ENCODE measurements at regions not wholly inside any gene's neighbourhood (a gene's known extent, or its start where the extent isn't known, plus 50 kb on each side); places are given as distances from the start of the nearest gene placed in this dataset.
"Not testable (repeated sequence)": the region's sequence is repeated elsewhere in the genome, so short reads cannot be mapped to it uniquely, and the experiment has no call there.

- H3K4me3 ChIP-seq (ENCODE audit: low read length) = no peak overlapping the region
- H3K27me3 ChIP-seq (ENCODE audit: control insufficient read depth, insufficient read depth, low read length) = no peaks in the 10 kb centered on the region
- H3K9me3 ChIP-seq (replicated peaks; ENCODE audit: control insufficient read depth, low read depth, low read length) = no peaks in the 10 kb centered on the region
- no peak overlapping the region for H3K27ac ChIP-seq (ENCODE audit: low read length)
- no peak for DNase-seq
- no peaks in the 10 kb centered on the region for H3K4me1 ChIP-seq (ENCODE audit: control insufficient read depth, insufficient read depth, low read length)
- H3K36me3 ChIP-seq (ENCODE audit: control insufficient read depth, insufficient read depth, low read length) = no peaks in the 10 kb centered on the region
Observed at GRCh38 chr6:11891547-11891946, 112.9 kb upstream of the ADTRP start.

GRCh38 chr6:11890849-11891248 lies 112.2 kb upstream of the ADTRP start:
- WGBS (ENCODE audit: insufficient coverage) = no CpG with 5 or more reads among the region's 1 CpG
- no peak overlapping the region for H3K4me3 ChIP-seq (ENCODE audit: low read length)
- H3K27me3 ChIP-seq (ENCODE audit: control insufficient read depth, insufficient read depth, low read length) = no peaks in the 10 kb centered on the region
- DNase-seq = no peak
- no peaks in the 10 kb centered on the region for H3K9me3 ChIP-seq (replicated peaks; ENCODE audit: control insufficient read depth, low read depth, low read length)
- H3K36me3 ChIP-seq (ENCODE audit: control insufficient read depth, insufficient read depth, low read length) = no peaks in the 10 kb centered on the region
- no peaks in the 10 kb centered on the region for H3K4me1 ChIP-seq (ENCODE audit: control insufficient read depth, insufficient read depth, low read length)
- H3K27ac ChIP-seq (ENCODE audit: low read length) = no peak overlapping the region

- H3K9me3 ChIP-seq (replicated peaks; ENCODE audit: control insufficient read depth, low read depth, low read length) = no peaks in the 10 kb centered on the region
- no peak for DNase-seq
- H3K36me3 ChIP-seq (ENCODE audit: control insufficient read depth, insufficient read depth, low read length) = no peaks in the 10 kb centered on the region
- no peaks in the 10 kb centered on the region for H3K4me1 ChIP-seq (ENCODE audit: control insufficient read depth, insufficient read depth, low read length)
- no peaks in the 10 kb centered on the region for H3K27me3 ChIP-seq (ENCODE audit: control insufficient read depth, insufficient read depth, low read length)
- H3K4me3 ChIP-seq (ENCODE audit: low read length) = no peak overlapping the region
- no peak overlapping the region for H3K27ac ChIP-seq (ENCODE audit: low read length)
Observed at GRCh38 chr6:11890209-11890608, 111.6 kb upstream of the ADTRP start.

GRCh38 chr6:11889572-11889971 lies 111.0 kb upstream of the ADTRP start:
- Histone ChIP-seq H3K4me1 (ENCODE audit: control insufficient read depth, insufficient read depth, low read length) (no peaks in the 10 kb centered on the region), H3K4me3 (ENCODE audit: low read length) (no peak overlapping the region), H3K27ac (ENCODE audit: low read length) (no peak overlapping the region), H3K27me3 (ENCODE audit: control insufficient read depth, insufficient read depth, low read length) (no peaks in the 10 kb centered on the region), H3K36me3 (ENCODE audit: control insufficient read depth, insufficient read depth, low read length) (no peaks in the 10 kb centered on the region), H3K9me3 (replicated peaks; ENCODE audit: control insufficient read depth, low read depth, low read length) (no peaks in the 10 kb centered on the region)
- no peak for DNase-seq
- 100% methylated on average over 1 of the region's 3 CpGs for WGBS (ENCODE audit: insufficient coverage)

GRCh38 chr6:11888727-11889126 lies 110.1 kb upstream of the ADTRP start:
- no peak for DNase-seq
- 86% methylated on average over 1 of the region's 5 CpGs for WGBS (ENCODE audit: insufficient coverage)
- H3K4me1 ChIP-seq (ENCODE audit: control insufficient read depth, insufficient read depth, low read length) = no peaks in the 10 kb centered on the region
- no peaks in the 10 kb centered on the region for H3K36me3 ChIP-seq (ENCODE audit: control insufficient read depth, insufficient read depth, low read length)
- H3K9me3 ChIP-seq (replicated peaks; ENCODE audit: control insufficient read depth, low read depth, low read length) = no peaks in the 10 kb centered on the region
- H3K27ac ChIP-seq (ENCODE audit: low read length) = no peak overlapping the region
- H3K27me3 ChIP-seq (ENCODE audit: control insufficient read depth, insufficient read depth, low read length) = no peaks in the 10 kb centered on the region
- H3K4me3 ChIP-seq (ENCODE audit: low read length) = no peak overlapping the region

- H3K27ac ChIP-seq (ENCODE audit: low read length) = no peak overlapping the region
- no peaks in the 10 kb centered on the region for H3K36me3 ChIP-seq (ENCODE audit: control insufficient read depth, insufficient read depth, low read length)
- no peaks in the 10 kb centered on the region for H3K27me3 ChIP-seq (ENCODE audit: control insufficient read depth, insufficient read depth, low read length)
- no peak overlapping the region for H3K4me3 ChIP-seq (ENCODE audit: low read length)
- WGBS (ENCODE audit: insufficient coverage) = no CpG with 5 or more reads among the region's 1 CpG
- H3K9me3 ChIP-seq (replicated peaks; ENCODE audit: control insufficient read depth, low read depth, low read length) = no peaks in the 10 kb centered on the region
- no peak for DNase-seq
- no peaks in the 10 kb centered on the region for H3K4me1 ChIP-seq (ENCODE audit: control insufficient read depth, insufficient read depth, low read length)
Observed at GRCh38 chr6:11885159-11885558, 106.6 kb upstream of the ADTRP start.

- H3K4me1 ChIP-seq (ENCODE audit: control insufficient read depth, insufficient read depth, low read length); H3K4me3 ChIP-seq (ENCODE audit: low read length); H3K27ac ChIP-seq (ENCODE audit: low read length); DNase-seq; H3K9me3 ChIP-seq (replicated peaks; ENCODE audit: control insufficient read depth, low read depth, low read length); H3K27me3 ChIP-seq (ENCODE audit: control insufficient read depth, insufficient read depth, low read length); H3K36me3 ChIP-seq (ENCODE audit: control insufficient read depth, insufficient read depth, low read length): not testable (repeated sequence)
- no CpG with 5 or more reads among the region's 2 CpGs for WGBS (ENCODE audit: insufficient coverage)
Observed at GRCh38 chr6:11883471-11883870, 104.9 kb upstream of the ADTRP start.

GRCh38 chr6:11880156-11880555 lies 101.6 kb upstream of the ADTRP start:
- H3K36me3 ChIP-seq (ENCODE audit: control insufficient read depth, insufficient read depth, low read length); H3K27ac ChIP-seq (ENCODE audit: low read length); DNase-seq; H3K4me3 ChIP-seq (ENCODE audit: low read length); H3K9me3 ChIP-seq (replicated peaks; ENCODE audit: control insufficient read depth, low read depth, low read length); H3K4me1 ChIP-seq (ENCODE audit: control insufficient read depth, insufficient read depth, low read length); H3K27me3 ChIP-seq (ENCODE audit: control insufficient read depth, insufficient read depth, low read length): not testable (repeated sequence)
- WGBS (ENCODE audit: insufficient coverage) = no CpG with 5 or more reads among the region's 4 CpGs

GRCh38 chr6:11878735-11879134 lies 100.1 kb upstream of the ADTRP start:
- Histone ChIP-seq H3K36me3 (ENCODE audit: control insufficient read depth, insufficient read depth, low read length) (no peaks in the 10 kb centered on the region), H3K4me3 (ENCODE audit: low read length) (no peak overlapping the region), H3K27ac (ENCODE audit: low read length) (no peak overlapping the region), H3K4me1 (ENCODE audit: control insufficient read depth, insufficient read depth, low read length) (no peaks in the 10 kb centered on the region), H3K9me3 (replicated peaks; ENCODE audit: control insufficient read depth, low read depth, low read length) (no peaks in the 10 kb centered on the region), H3K27me3 (ENCODE audit: control insufficient read depth, insufficient read depth, low read length) (no peaks in the 10 kb centered on the region)
- DNase-seq = no peak
- 48% methylated on average over 2 of the region's 3 CpGs for WGBS (ENCODE audit: insufficient coverage)

- no peak overlapping the region for H3K4me3 ChIP-seq (ENCODE audit: low read length)
- no peaks in the 10 kb centered on the region for H3K9me3 ChIP-seq (replicated peaks; ENCODE audit: control insufficient read depth, low read depth, low read length)
- DNase-seq = no peak
- no peak overlapping the region for H3K27ac ChIP-seq (ENCODE audit: low read length)
- H3K36me3 ChIP-seq (ENCODE audit: control insufficient read depth, insufficient read depth, low read length) = no peaks in the 10 kb centered on the region
- H3K4me1 ChIP-seq (ENCODE audit: control insufficient read depth, insufficient read depth, low read length) = no peaks in the 10 kb centered on the region
- 0% methylated on average over 1 of the region's 3 CpGs for WGBS (ENCODE audit: insufficient coverage)
- H3K27me3 ChIP-seq (ENCODE audit: control insufficient read depth, insufficient read depth, low read length) = no peaks in the 10 kb centered on the region
Observed at GRCh38 chr6:11878029-11878428, 99.4 kb upstream of the ADTRP start.

- no peak overlapping the region for H3K27ac ChIP-seq (ENCODE audit: low read length)
- no peak overlapping the region for H3K4me3 ChIP-seq (ENCODE audit: low read length)
- H3K4me1 ChIP-seq (ENCODE audit: control insufficient read depth, insufficient read depth, low read length) = no peaks in the 10 kb centered on the region
- no peaks in the 10 kb centered on the region for H3K27me3 ChIP-seq (ENCODE audit: control insufficient read depth, insufficient read depth, low read length)
- 88% methylated on average over 7 of the region's 10 CpGs for WGBS (ENCODE audit: insufficient coverage)
- H3K9me3 ChIP-seq (replicated peaks; ENCODE audit: control insufficient read depth, low read depth, low read length) = no peaks in the 10 kb centered on the region
- DNase-seq = no peak
- H3K36me3 ChIP-seq (ENCODE audit: control insufficient read depth, insufficient read depth, low read length) = no peaks in the 10 kb centered on the region
Observed at GRCh38 chr6:11876934-11877433, 98.4 kb upstream of the ADTRP start.
